Fibroblast of skin of left quadriceps (primary cell): ENCODE measurements at regions not wholly inside any gene's neighbourhood (a gene's known extent, or its start where the extent isn't known, plus 50 kb on each side); places are given as distances from the start of the nearest gene placed in this dataset.
"Not testable (repeated sequence)": the region's sequence is repeated elsewhere in the genome, so short reads cannot be mapped to it uniquely, and the experiment has no call there.

ENCODE experiments used
- DNase-seq, 2 experiments: peaks; one replicate each; pipeline ENCODE4 v3.0.0-alpha.2; 2013; ENCODE audit warnings: low read depth in 2 of 2

GRCh38 chr2:192484903-192485302, 290.2 kb upstream of the TMEFF2 start:
- DNase-seq = no peak

- DNase-seq = no peak
Observed at GRCh38 chr2:192480984-192481383, 286.3 kb upstream of the TMEFF2 start.

- DNase-seq = no peak
Observed at GRCh38 chr2:192473331-192473730, 278.6 kb upstream of the TMEFF2 start.

GRCh38 chr2:192471982-192472381, 277.2 kb upstream of the TMEFF2 start:
- DNase-seq = no peak

- DNase-seq = no peak
Observed at GRCh38 chr2:192469612-192470011, 274.9 kb upstream of the TMEFF2 start.

- DNase-seq = no peak
Observed at GRCh38 chr2:192467953-192468660, 273.4 kb upstream of the TMEFF2 start.

- no peak for DNase-seq
Observed at GRCh38 chr2:192465141-192465540, 270.4 kb upstream of the TMEFF2 start.

GRCh38 chr2:192459422-192459821, 264.7 kb upstream of the TMEFF2 start:
- DNase-seq = no peak

GRCh38 chr2:192448881-192449280, 254.1 kb upstream of the TMEFF2 start:
- no peak for DNase-seq

- no peak for DNase-seq
Observed at GRCh38 chr2:192444286-192444838, 249.6 kb upstream of the TMEFF2 start.

- DNase-seq = no peak
Observed at GRCh38 chr2:192443831-192444230, 249.1 kb upstream of the TMEFF2 start.

GRCh38 chr2:192438239-192438638, 243.5 kb upstream of the TMEFF2 start:
- no peak for DNase-seq

GRCh38 chr2:192437653-192438052, 242.9 kb upstream of the TMEFF2 start:
- no peak for DNase-seq

GRCh38 chr2:192424243-192424642, 229.5 kb upstream of the TMEFF2 start:
- no peak for DNase-seq

GRCh38 chr2:192419786-192420185, 225.1 kb upstream of the TMEFF2 start:
- DNase-seq = no peak

GRCh38 chr2:192416060-192416459, 221.3 kb upstream of the TMEFF2 start:
- DNase-seq = no peak

GRCh38 chr2:192414794-192415193, 220.1 kb upstream of the TMEFF2 start:
- no peak for DNase-seq

- no peak for DNase-seq
Observed at GRCh38 chr2:192413812-192414681, 219.3 kb upstream of the TMEFF2 start.

GRCh38 chr2:192412866-192413265, 218.1 kb upstream of the TMEFF2 start:
- DNase-seq = not testable (repeated sequence)

- no peak for DNase-seq
Observed at GRCh38 chr2:192412394-192412793, 217.7 kb upstream of the TMEFF2 start.

- DNase-seq = no peak
Observed at GRCh38 chr2:192411755-192412154, 217.0 kb upstream of the TMEFF2 start.

GRCh38 chr2:192410319-192410718, 215.6 kb upstream of the TMEFF2 start:
- DNase-seq = no peak

GRCh38 chr2:192407692-192408091, 213.0 kb upstream of the TMEFF2 start:
- no peak for DNase-seq
